K562 (cell line): ENCODE measurements at regions not wholly inside any gene's neighbourhood (a gene's known extent, or its start where the extent isn't known, plus 50 kb on each side); places are given as distances from the start of the nearest gene placed in this dataset.

Experiments
- ATAC-seq: fragments of 200-7000 bp; cut with Tn5 transposase; 3 replicates; pipeline ENCODE4 v1.9.1; 2020; ENCODE audit warnings: moderate library complexity
- BruUV-seq: library from RNA; stranded (reverse); fragments of 400-500 nt; replicated peaks from 2 replicates; lab custom pipeline; 2021; lab: Mats Ljungman, UMichigan
- CTCF ChIA-PET: fragments of 300-600 bp; formaldehyde crosslinking; extraction: SDS; loops from one replicate; lab custom pipeline; 2021; ENCODE audit warnings: low intra/inter-chr PET ratio; lab: Yijun Ruan, JAX
- POLR2A ChIA-PET: fragments of 300-600, 350-650 bp; sonication (Branson Sonifier 250); formaldehyde crosslinking; extraction: SDS; loops from one replicate; lab custom pipeline; 2021; ENCODE audit warnings: antibody characterized with exemption, inconsistent platforms; lab: Yijun Ruan, JAX
- DNase-seq, 4 experiments: peaks; one replicate each; pipeline versions ENCODE4 v3.0.0 to v3.0.0-alpha.2; 2011 to 2018; ENCODE audit warnings: low spot score in 3 of 4, mixed read lengths in 3 of 4; ENCODE audit errors: extremely low read depth in 1 of 4
- FAIRE-seq: peaks from 2 replicates; lab custom pipeline; 2011; peaks lifted over from hg19 to GRCh38; lab: Jason Lieb, UNC
- H2AFZ ChIP-seq: 2 replicates; pipeline ENCODE4 v1.6.0; 2011; ENCODE audit warnings: low read depth, low read length, control low read depth, inconsistent platforms
- H3K27ac ChIP-seq: fragments of 200-600 bp; 3 replicates; pipeline ENCODE4 v1.8.0; 2011; ENCODE audit warnings: low read depth, mild to moderate bottlenecking, control low read depth, inconsistent platforms, low read length, moderate library complexity, mixed read lengths; ENCODE audit errors: extremely low read depth
- H3K27me3 ChIP-seq, 2 experiments: fragments of 300-600 bp in 1 of 2; 2 replicates in 1 of 2; 3 replicates in 1 of 2; pipeline versions ENCODE4 v1.6.0 to v1.8.0; 2011; ENCODE audit warnings: inconsistent platforms in 2 of 2, low read length in 2 of 2, mild to moderate bottlenecking in 1 of 2, mixed read lengths in 1 of 2, moderate library complexity in 1 of 2; ENCODE audit not compliant: control insufficient read depth in 2 of 2, insufficient read depth in 2 of 2
- H3K36me3 ChIP-seq: fragments of 300-600 bp; 3 replicates; pipeline ENCODE4 v1.8.0; 2011; ENCODE audit warnings: mild to moderate bottlenecking, low read length, inconsistent platforms; ENCODE audit not compliant: control insufficient read depth, insufficient read depth
- H3K4me1 ChIP-seq, 2 experiments: fragments of 200-600 bp in 1 of 2; replicated peaks in 1 of 2; 2 replicates in 1 of 2; 3 replicates in 1 of 2; pipeline versions ENCODE4 v1.5.1 to v1.8.0; 2011; ENCODE audit warnings: inconsistent platforms in 2 of 2, low read length in 2 of 2, mild to moderate bottlenecking in 1 of 2, mixed read lengths in 1 of 2, moderate library complexity in 1 of 2; ENCODE audit not compliant: control insufficient read depth in 2 of 2, insufficient read depth in 2 of 2
- H3K4me2 ChIP-seq: 2 replicates; pipeline ENCODE4 v1.6.1; 2011; ENCODE audit warnings: low read length, control low read depth, inconsistent platforms, mixed read lengths; ENCODE audit not compliant: insufficient read depth
- H3K4me3 ChIP-seq: fragments of 200-600 bp; sonication (generic), shearing (Covaris generic); 2 replicates; pipeline ENCODE4 v1.5.1; 2016; ENCODE audit warnings: control low read depth, inconsistent platforms
- H3K79me2 ChIP-seq: fragments of 200-600 bp; 3 replicates; pipeline ENCODE4 v1.8.0; 2011; ENCODE audit warnings: low read length, inconsistent platforms; ENCODE audit not compliant: control insufficient read depth, insufficient read depth
- H3K9ac ChIP-seq, 2 experiments: 2 replicates each; pipeline versions ENCODE4 v1.6.0 to v1.6.1; 2011; ENCODE audit warnings: low read depth in 2 of 2, low read length in 2 of 2, control low read depth in 1 of 2, inconsistent platforms in 1 of 2, mild to moderate bottlenecking in 1 of 2, mixed read lengths in 1 of 2; ENCODE audit not compliant: insufficient read depth in 1 of 2
- H3K9me1 ChIP-seq: one replicate; pipeline ENCODE4 v1.6.0; 2011; ENCODE audit warnings: inconsistent platforms, mild to moderate bottlenecking, low read length, moderate library complexity; ENCODE audit not compliant: control insufficient read depth, insufficient read depth
- H3K9me3 ChIP-seq: replicated peaks from 2 replicates; pipeline ENCODE4 v1.5.1; 2011; ENCODE audit warnings: low read depth, low read length, inconsistent platforms; ENCODE audit not compliant: control insufficient read depth, insufficient read depth
- H4K20me1 ChIP-seq: replicated peaks from 2 replicates; pipeline ENCODE4 v1.6.1; 2011; ENCODE audit warnings: low read length, inconsistent platforms, mixed read lengths; ENCODE audit not compliant: control insufficient read depth, insufficient read depth
- E2F1 ChIP-seq: sonication (generic); formaldehyde crosslinking; IDR thresholded peaks from 2 replicates; pipeline ENCODE4 v1.8.1; 2023; ENCODE audit warnings: mild to moderate bottlenecking, missing genetic modification reagents, moderate library complexity
- IRF1 ChIP-seq: sonication (generic); formaldehyde crosslinking; IDR thresholded peaks from 2 replicates; pipeline ENCODE4 v1.8.0; 2022; ENCODE audit warnings: missing genetic modification reagents, mild to moderate bottlenecking, borderline replicate concordance
- ZHX1 ChIP-seq: fragments of 150-350 bp; conservative IDR thresholded peaks from 2 replicates; pipeline ENCODE4 v1.6.1; 2014; ENCODE audit warnings: low read length
- WGBS: fragments of 100-300 bp; shearing (Covaris generic); methylation state at CpG from one replicate; pipeline ENCODE4 v1.1.6; 2016; ENCODE audit warnings: low coverage, mixed read lengths; ENCODE audit not compliant: insufficient coverage; ENCODE audit errors: missing lambda C conversion rate; 5-methylcytosine and 5-hydroxymethylcytosine counted together
- in situ Hi-C: fragments of 300-500 bp; cut with MboI; formaldehyde crosslinking; loops from 4 replicates; pipeline ENCODE4 v1.15.0; 2018; ENCODE audit warnings: inconsistent platforms, mixed read lengths
- intact Hi-C: fragments of 100-400 bp; cut with micrococcal nuclease; formaldehyde crosslinking; loops from 2 replicates; pipeline ENCODE4 v1.14.2; 2022

GRCh38 chr2:5974477-5974876 lies 282.3 kb downstream of the SOX11 start:
- POLR2A ChIA-PET, result no interaction called here
- Histone ChIP-seq H3K36me3 (no peaks in the 10 kb centered on the region), H3K79me2 (no peaks in the 10 kb centered on the region), H2AFZ (no peak overlapping the region), H4K20me1 (no peaks in the 10 kb centered on the region), H3K9me3 (no peaks in the 10 kb centered on the region; the same call in 1 of the 2 replicates), H3K4me2 (no peak overlapping the region), H3K4me3 (no peak overlapping the region), H3K9ac (no peak overlapping the region), H3K4me1 (no peaks in the 10 kb centered on the region), H3K27me3 (no peaks in the 10 kb centered on the region)
- in situ Hi-C loops (no loop called here), intact Hi-C loops (no loop called here)
- no peak for FAIRE-seq
- WGBS, result 0% methylated on average over 6 of the region's 6 CpGs
- no TSS peak for BruUV-seq
- ATAC-seq, result no peak
- no peak for DNase-seq
- TF ChIP-seq IRF1 (no peak), E2F1 (CRISPR knock-in tag) (no peak), ZHX1 (no peak)
- TF ChIP-seq, all 486 proteins: peak for 0
- Histone ChIP-seq H3K27ac (no peak overlapping the region), H3K9me1 (no peaks in the 10 kb centered on the region)
- CTCF ChIA-PET, result no interaction called here
